Mucosa of descending colon (tissue), 3 donors: ENCODE measurements at regions not wholly inside any gene's neighbourhood (a gene's known extent, or its start where the extent isn't known, plus 50 kb on each side); places are given as distances from the start of the nearest gene placed in this dataset.

Experiments used
- ATAC-seq: fragments of 200-7000 bp; cut with Tn5 transposase; one replicate; pipeline ENCODE4 v1.9.1; 2020; ENCODE audit warnings: mild to moderate bottlenecking, moderate library complexity
- DNase-seq, 3 donors: peaks; one replicate each; pipeline ENCODE4 v3.0.0-alpha.2; 2020
- H3K36me3 ChIP-seq: fragments of 200-600 bp; one replicate; pipeline ENCODE4 v1.8.0; 2021; ENCODE audit warnings: low read depth, mild to moderate bottlenecking
- H3K4me1 ChIP-seq: fragments of 200-600 bp; one replicate; pipeline ENCODE4 v1.8.0; 2021; ENCODE audit warnings: low read depth, mild to moderate bottlenecking
- H3K4me3 ChIP-seq: fragments of 200-600 bp; one replicate; pipeline ENCODE4 v1.8.0; 2021; ENCODE audit warnings: mild to moderate bottlenecking
- H3K9me3 ChIP-seq: fragments of 200-600 bp; one replicate; pipeline ENCODE4 v1.8.0; 2021; ENCODE audit warnings: mild to moderate bottlenecking
- CTCF ChIP-seq: fragments of 200-600 bp; IDR thresholded peaks from one replicate; pipeline ENCODE4 v1.8.0; 2022; ENCODE audit warnings: antibody characterized with exemption, mild to moderate bottlenecking
- intact Hi-C, 2 donors: fragments of 100-400 bp; cut with DNase I in 1 of 2; cut with micrococcal nuclease in 1 of 2; formaldehyde crosslinking; loops; one replicate each; pipeline versions ENCODE4 v1.11.0 to v1.11.1; 2022; cut with DNase I, micrococcal nuclease
- donor health status: DM: no; HTN: no; CAD: no; lungs with moderate emphysema.
- donor health status: DM: no; HTN: no; CAD: no.
- donor health status: DM: no; HTN: yes; CAD: no.

DNA sequence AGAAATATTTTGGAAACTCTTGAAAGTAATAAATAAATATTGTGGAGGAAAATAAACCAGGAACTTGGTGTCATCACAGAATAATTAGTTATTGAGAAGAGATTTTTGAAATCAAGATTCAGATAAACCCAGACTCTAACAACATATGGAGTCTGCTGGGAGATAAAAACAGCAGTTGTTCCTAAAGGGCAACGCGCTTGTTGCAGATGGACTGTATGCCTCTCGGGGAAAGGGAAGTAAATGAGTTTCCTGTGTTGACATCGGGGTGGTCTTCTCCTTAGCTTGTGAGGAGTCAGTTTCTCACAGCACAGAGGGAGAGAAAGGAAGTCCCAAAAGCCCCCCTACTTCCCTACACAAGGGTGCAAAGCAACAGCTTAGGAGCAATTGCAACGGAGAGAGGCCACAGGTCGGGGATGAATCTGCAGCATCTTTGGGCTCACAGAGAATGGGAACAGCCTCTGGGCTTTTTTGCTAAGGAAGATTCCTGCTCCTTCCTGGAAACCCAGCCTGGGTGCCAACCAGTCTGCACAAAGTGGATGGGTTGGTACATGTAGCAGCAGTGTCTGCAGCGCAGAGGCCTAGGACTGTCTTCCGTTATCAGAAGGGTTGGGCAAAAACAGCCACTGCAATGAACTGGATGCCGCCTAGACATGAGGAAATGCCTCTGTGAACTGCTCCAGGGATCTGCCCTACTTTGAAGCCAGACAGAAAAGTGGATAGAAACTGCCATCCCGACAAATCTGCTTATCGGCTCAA lies 603.0 kb upstream of the NRSN1 start:
- H3K4me1 ChIP-seq: no peaks in the 10 kb centered on the region
- H3K4me3 ChIP-seq: no peak overlapping the region
- no peak for TF ChIP-seq CTCF
- H3K36me3 ChIP-seq: no peaks in the 10 kb centered on the region
- no peak for DNase-seq
- no peaks in the 10 kb centered on the region for H3K9me3 ChIP-seq
- no peak for ATAC-seq
- intact Hi-C loops: no loop called here

- no peaks in the 10 kb centered on the region for H3K9me3 ChIP-seq
- no peaks in the 10 kb centered on the region for H3K4me1 ChIP-seq
- no peak for DNase-seq
- no peak for TF ChIP-seq CTCF
- no peaks in the 10 kb centered on the region for H3K36me3 ChIP-seq
- intact Hi-C loops: no loop called here
- ATAC-seq: no peak
- no peak overlapping the region for H3K4me3 ChIP-seq
Measured at GRCh38 chr6:23523771-23524170, 602.2 kb upstream of the NRSN1 start.

- intact Hi-C loops: no loop called here
- no peaks in the 10 kb centered on the region for H3K4me1 ChIP-seq
- H3K9me3 ChIP-seq: no peaks in the 10 kb centered on the region
- DNase-seq (no peak), ATAC-seq (no peak)
- H3K4me3 ChIP-seq: no peak overlapping the region
- no peak for TF ChIP-seq CTCF
- H3K36me3 ChIP-seq: no peaks in the 10 kb centered on the region
Measured at GRCh38 chr6:23524548-23524947, 601.5 kb upstream of the NRSN1 start.

DNA sequence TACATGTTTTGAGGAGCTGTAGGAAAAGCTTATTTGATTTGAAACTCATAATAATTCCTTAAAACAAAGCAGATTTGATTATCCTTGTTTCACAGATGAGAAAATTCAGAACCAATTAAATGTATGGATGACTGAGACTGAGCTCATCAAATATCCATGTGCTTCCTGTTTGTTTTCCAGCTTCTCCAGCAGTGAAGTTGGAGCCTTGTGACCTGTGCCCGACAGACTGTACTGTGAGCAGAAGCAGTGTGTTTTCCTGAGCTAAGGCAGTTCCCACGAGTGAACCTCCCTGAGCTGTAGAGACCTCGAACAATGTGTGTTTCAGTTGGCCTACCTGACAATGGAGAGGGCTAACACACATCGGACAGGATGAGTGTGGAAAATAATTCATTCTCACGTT lies 599.5 kb upstream of the NRSN1 start:
- ATAC-seq (no peak), DNase-seq (no peak)
- no peak for TF ChIP-seq CTCF
- intact Hi-C loops: no loop called here
- no peaks in the 10 kb centered on the region for H3K9me3 ChIP-seq
- H3K36me3 ChIP-seq: no peaks in the 10 kb centered on the region
- H3K4me1 ChIP-seq: no peaks in the 10 kb centered on the region
- H3K4me3 ChIP-seq: no peak overlapping the region

DNA sequence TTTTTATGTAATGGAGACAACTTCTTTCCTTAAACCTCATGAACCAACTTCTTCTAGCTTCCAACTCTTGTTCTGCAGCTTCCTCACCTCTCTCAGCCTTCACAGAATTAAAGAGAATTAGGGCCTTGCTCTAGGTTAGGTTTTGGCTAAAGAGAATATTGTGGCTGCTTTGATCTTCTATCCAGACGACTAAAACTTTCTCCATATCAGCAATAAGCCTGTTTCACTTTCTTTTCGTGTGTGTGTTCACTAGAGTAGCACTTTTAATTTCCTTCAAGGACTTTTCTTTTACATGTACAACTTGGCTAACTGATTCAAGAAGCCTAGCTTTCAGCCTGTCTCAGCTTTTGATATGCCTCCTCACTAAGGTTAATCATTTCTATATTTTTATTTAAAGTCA lies 596.1 kb upstream of the NRSN1 start:
- ATAC-seq: no peak
- no peak for DNase-seq
- intact Hi-C loops: no loop called here

More for the DNA sequence above, 596.1 kb upstream of the NRSN1 start:
- TF ChIP-seq CTCF: no peak
- Histone ChIP-seq H3K36me3 (no peaks in the 10 kb centered on the region), H3K4me3 (no peak overlapping the region), H3K9me3 (no peaks in the 10 kb centered on the region), H3K4me1 (no peaks in the 10 kb centered on the region)
